ENCODE measurements at regions not wholly inside any gene's neighbourhood (a gene's known extent, or its start where the extent isn't known, plus 50 kb on each side); places are given as distances from the start of the nearest gene placed in this dataset.

DNA sequence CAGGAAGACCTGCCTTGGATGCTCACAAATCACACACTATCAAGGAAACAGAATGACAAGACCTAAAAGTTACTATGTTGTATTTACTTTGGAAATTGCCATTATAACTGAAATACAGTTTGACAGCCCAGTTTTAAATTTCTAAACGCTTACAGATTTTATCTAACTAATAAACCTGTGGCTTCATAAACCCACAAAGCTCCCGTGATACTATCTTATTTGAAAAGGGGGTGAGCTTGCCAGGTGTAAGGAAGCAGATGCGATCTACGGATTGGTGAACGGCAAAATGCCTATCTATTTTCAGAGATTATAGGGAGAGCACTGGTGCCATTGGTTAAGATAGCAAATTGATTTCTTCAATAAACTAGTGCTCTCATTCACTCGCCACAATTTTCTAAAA, 485.5 kb downstream of the BCAT1 start (continued):
- TF ChIP-seq ZBTB33 (IDR thresholded peaks at IDR 0.05; ENCODE audit: extremely low read depth, insufficient replicate concordance, low read length) (no peak), ATF3 (IDR thresholded peaks at IDR 0.05) (no peak), EGR1 (IDR thresholded peaks at IDR 0.05; ENCODE audit: low read depth) (no peak), SP1 (IDR thresholded peaks at IDR 0.05; ENCODE audit: low read depth) (no peak), CBX3 (IDR thresholded peaks at IDR 0.05; ENCODE audit: low read depth) (no peak)
- TF ChIP-seq, protein P1, sequence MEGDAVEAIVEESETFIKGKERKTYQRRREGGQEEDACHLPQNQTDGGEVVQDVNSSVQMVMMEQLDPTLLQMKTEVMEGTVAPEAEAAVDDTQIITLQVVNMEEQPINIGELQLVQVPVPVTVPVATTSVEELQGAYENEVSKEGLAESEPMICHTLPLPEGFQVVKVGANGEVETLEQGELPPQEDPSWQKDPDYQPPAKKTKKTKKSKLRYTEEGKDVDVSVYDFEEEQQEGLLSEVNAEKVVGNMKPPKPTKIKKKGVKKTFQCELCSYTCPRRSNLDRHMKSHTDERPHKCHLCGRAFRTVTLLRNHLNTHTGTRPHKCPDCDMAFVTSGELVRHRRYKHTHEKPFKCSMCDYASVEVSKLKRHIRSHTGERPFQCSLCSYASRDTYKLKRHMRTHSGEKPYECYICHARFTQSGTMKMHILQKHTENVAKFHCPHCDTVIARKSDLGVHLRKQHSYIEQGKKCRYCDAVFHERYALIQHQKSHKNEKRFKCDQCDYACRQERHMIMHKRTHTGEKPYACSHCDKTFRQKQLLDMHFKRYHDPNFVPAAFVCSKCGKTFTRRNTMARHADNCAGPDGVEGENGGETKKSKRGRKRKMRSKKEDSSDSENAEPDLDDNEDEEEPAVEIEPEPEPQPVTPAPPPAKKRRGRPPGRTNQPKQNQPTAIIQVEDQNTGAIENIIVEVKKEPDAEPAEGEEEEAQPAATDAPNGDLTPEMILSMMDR (IDR thresholded peaks at IDR 0.05 in 2 of 3, conservative IDR thresholded peaks at IDR 0.05 in 1 of 3; ENCODE audit: borderline replicate concordance in 1 of 3, insufficient read depth in 1 of 3, low read depth in 2 of 3, low read length in 2 of 3), result no peak
- TF ChIP-seq, protein P2, sequence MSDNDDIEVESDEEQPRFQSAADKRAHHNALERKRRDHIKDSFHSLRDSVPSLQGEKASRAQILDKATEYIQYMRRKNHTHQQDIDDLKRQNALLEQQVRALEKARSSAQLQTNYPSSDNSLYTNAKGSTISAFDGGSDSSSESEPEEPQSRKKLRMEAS (IDR thresholded peaks at IDR 0.05), result no peak

GRCh38 chr12:24462946-24463345, 486.0 kb downstream of the BCAT1 start:
- Histone ChIP-seq H3K4me2 (ENCODE audit: low read length) (no peak overlapping the region), H2AFZ (ENCODE audit: low read depth, low read length, poor library complexity, severe bottlenecking) (no peak overlapping the region), H3K4me1 (ENCODE audit: control insufficient read depth in 1 of 2, insufficient read depth in 2 of 2, low read length in 2 of 2) (no peaks in the 10 kb centered on the region), H3K27me3 (ENCODE audit: insufficient read depth, low read length) (no peaks in the 10 kb centered on the region), H3K9me3 (ENCODE audit: control insufficient read depth in 1 of 2, insufficient read depth in 1 of 2, low read depth in 1 of 2, low read length in 2 of 2) (peaks cover 0 to 14% of the 10 kb centered on the region in 2 experiments; a peak in 2 of 4 replicates), H4K20me1 (ENCODE audit: insufficient read depth) (no peaks in the 10 kb centered on the region), H3K4me3 (replicated peaks in 1 of 2; ENCODE audit: low read depth in 1 of 2, low read length in 2 of 2) (no peak overlapping the region), H3K36me3 (ENCODE audit: control insufficient read depth in 1 of 2, insufficient read depth in 2 of 2, low read length in 2 of 2) (no peaks in the 10 kb centered on the region), H3K27ac (ENCODE audit: low read depth, low read length) (no peak overlapping the region), H3K79me2 (ENCODE audit: insufficient read depth, low read length) (no peaks in the 10 kb centered on the region), H3K9ac (ENCODE audit: low read length) (no peak overlapping the region), H3K9me2 (ENCODE audit: insufficient read depth) (no peaks in the 10 kb centered on the region)
- intact Hi-C loops (cut with micrococcal nuclease), result no loop called here
- RAD21 ChIA-PET (ENCODE audit: low non-redundant PET in 1 of 2, low total read pairs in 2 of 2, uncharacterized antibody in 2 of 2, unreplicated experiment in 2 of 2), result no interaction called here
- CTCF ChIA-PET, result no interaction called here
- POLR2A ChIA-PET, result no interaction called here
- no TSS peak for BruUV-seq (replicated peaks)
- ATAC-seq, result no peak
- no peak for DNase-seq (ENCODE audit: low read depth, low spot score)
- TF ChIP-seq YY1 (IDR thresholded peaks at IDR 0.05; ENCODE audit: extremely low read depth, insufficient replicate concordance, low read depth, low read length), result no peak
- no peak for TF ChIP-seq POLR2A (IDR thresholded peaks at IDR 0.05; ENCODE audit: borderline replicate concordance, extremely low read depth, insufficient read depth, insufficient read length)
- no peak for TF ChIP-seq ZBTB33 (IDR thresholded peaks at IDR 0.05; ENCODE audit: extremely low read depth, insufficient replicate concordance, low read length)

Measured in HCT116 (cell line).